NCI-H187 (cell line): ENCODE measurements at regions not wholly inside any gene's neighbourhood (a gene's known extent, or its start where the extent isn't known, plus 50 kb on each side); places are given as distances from the start of the nearest gene placed in this dataset.

Experiments
- DNase-seq, 2 experiments: peaks; one replicate each; lab custom pipeline; 2025; lab: John Stamatoyannopoulos, UW

GRCh38 chr3:150267288-150267687, 140.8 kb upstream of the TSC22D2 start:
- no peak for DNase-seq

- DNase-seq = no peak
Observed at GRCh38 chr3:150265305-150265704, 142.8 kb upstream of the TSC22D2 start.

- DNase-seq = no peak
Observed at GRCh38 chr3:150264561-150265279, 143.4 kb upstream of the TSC22D2 start.

- no peak for DNase-seq
Observed at GRCh38 chr3:150261958-150262357, 146.1 kb upstream of the TSC22D2 start.

GRCh38 chr3:150261418-150261817, 146.7 kb upstream of the TSC22D2 start:
- no peak for DNase-seq

- DNase-seq = no peak
Observed at GRCh38 chr3:150260398-150260710, 147.7 kb upstream of the TSC22D2 start.

GRCh38 chr3:150259526-150260397, 148.3 kb upstream of the TSC22D2 start:
- no peak for DNase-seq

GRCh38 chr3:150256782-150257181, 151.3 kb upstream of the TSC22D2 start:
- no peak for DNase-seq

GRCh38 chr3:150256318-150256717, 151.8 kb upstream of the TSC22D2 start:
- no peak for DNase-seq

GRCh38 chr3:150255826-150256225, 152.3 kb upstream of the TSC22D2 start:
- no peak for DNase-seq

- DNase-seq = no peak
Observed at GRCh38 chr3:150255413-150255812, 152.7 kb upstream of the TSC22D2 start.

GRCh38 chr3:150254309-150254708, 153.8 kb upstream of the TSC22D2 start:
- no peak for DNase-seq

- no peak for DNase-seq
Observed at GRCh38 chr3:150253622-150254021, 154.5 kb upstream of the TSC22D2 start.

GRCh38 chr3:150252462-150252861, 155.6 kb upstream of the TSC22D2 start:
- no peak for DNase-seq

GRCh38 chr3:150251187-150252062, 156.7 kb upstream of the TSC22D2 start:
- no peak for DNase-seq

GRCh38 chr3:150249779-150250470, 158.2 kb upstream of the TSC22D2 start:
- DNase-seq = no peak

- no peak for DNase-seq
Observed at GRCh38 chr3:150248888-150249681, 159.0 kb upstream of the TSC22D2 start.

- no peak for DNase-seq
Observed at GRCh38 chr3:150248116-150248887, 159.8 kb upstream of the TSC22D2 start.

- no peak for DNase-seq
Observed at GRCh38 chr3:150247441-150247840, 160.7 kb upstream of the TSC22D2 start.

GRCh38 chr3:150243466-150243865, 164.6 kb upstream of the TSC22D2 start:
- no peak for DNase-seq
